Loucy (cell line): ENCODE measurements at regions not wholly inside any gene's neighbourhood (a gene's known extent, or its start where the extent isn't known, plus 50 kb on each side); places are given as distances from the start of the nearest gene placed in this dataset.

Experiments used
- CTCF ChIP-seq: fragments of 200-600 bp; sonication (generic); conservative IDR thresholded peaks from 2 replicates; pipeline ENCODE4 v1.5.1; 2014; ENCODE audit warnings: mild to moderate bottlenecking, antibody characterized with exemption, low read length
- EZH2phosphoT487 ChIP-seq: fragments of 200-600 bp; IDR thresholded peaks from 2 replicates; pipeline ENCODE4 v1.6.1; 2018; ENCODE audit warnings: antibody characterized with exemption, mild to moderate bottlenecking, moderate library complexity, borderline replicate concordance

- TF ChIP-seq CTCF (no peak), EZH2phosphoT487 (no peak)
These were observed 157.9 kb downstream of the CD83 start for GRCh38 chr6:14275493-14275851.
